AG04450 (cell line): ENCODE measurements at regions not wholly inside any gene's neighbourhood (a gene's known extent, or its start where the extent isn't known, plus 50 kb on each side); places are given as distances from the start of the nearest gene placed in this dataset.

Experiments
- CTCF ChIA-PET: fragments of 300-600, 350-600 bp; formaldehyde crosslinking; extraction: SDS; loops from one replicate; lab custom pipeline; 2022; ENCODE audit warnings: antibody characterized with exemption, inconsistent platforms; lab: Charles Lee
- POLR2A ChIA-PET: fragments of 350-600 bp; formaldehyde crosslinking; extraction: SDS; loops from one replicate; lab custom pipeline; 2021; ENCODE audit warnings: antibody characterized with exemption, inconsistent platforms; lab: Yijun Ruan, JAX
- DNase-seq: peaks from one replicate; pipeline ENCODE4 v3.0.0-alpha.2; 2011; ENCODE audit warnings: low read depth, low spot score
- H3K27ac ChIP-seq: one replicate; pipeline ENCODE4 v1.5.1; 2012; ENCODE audit warnings: low read depth, low read length, control low read depth
- H3K27me3 ChIP-seq: one replicate; pipeline ENCODE4 v1.6.0; 2012; ENCODE audit warnings: low read length; ENCODE audit not compliant: control insufficient read depth, insufficient read depth
- H3K4me3 ChIP-seq: 2 replicates; pipeline ENCODE4 v1.5.1; 2011; ENCODE audit warnings: mild to moderate bottlenecking, low read depth, low read length, control low read depth
- H3K9me3 ChIP-seq: 2 replicates; pipeline ENCODE4 v1.5.1; 2012; ENCODE audit warnings: low read length; ENCODE audit not compliant: control insufficient read depth, insufficient read depth
- CTCF ChIP-seq: IDR thresholded peaks from 2 replicates; pipeline ENCODE4 v1.5.1; 2011; ENCODE audit warnings: low read depth, low read length, control low read depth, inconsistent platforms

- no peak overlapping the region for H3K4me3 ChIP-seq
- no peaks in the 10 kb centered on the region for H3K9me3 ChIP-seq
- ChIA-PET POLR2A (no interaction called here), CTCF (interaction anchor here (1.2 kb wide), 1 partner anchor 125 kb away, joined by 4 read pairs; no protein-coding TSS in a partner anchor)
- no peak for DNase-seq
- no peaks in the 10 kb centered on the region for H3K27me3 ChIP-seq
- no peak for TF ChIP-seq CTCF
- no peak overlapping the region for H3K27ac ChIP-seq
Observed at GRCh38 chr6:113733381-113733780, 123.8 kb upstream of the MARCKS start.

- no peak for DNase-seq
- Histone ChIP-seq H3K9me3 (no peaks in the 10 kb centered on the region), H3K27ac (no peak overlapping the region), H3K27me3 (no peaks in the 10 kb centered on the region), H3K4me3 (no peak overlapping the region)
- CTCF ChIA-PET: no interaction called here
- POLR2A ChIA-PET: no interaction called here
- TF ChIP-seq CTCF: no peak
Observed at GRCh38 chr6:113734982-113735381, 122.2 kb upstream of the MARCKS start.

GRCh38 chr6:113735491-113735890 lies 121.7 kb upstream of the MARCKS start:
- H3K27me3 ChIP-seq: no peaks in the 10 kb centered on the region
- POLR2A ChIA-PET: no interaction called here
- CTCF ChIA-PET: no interaction called here

GRCh38 chr6:113736978-113737377 lies 120.2 kb upstream of the MARCKS start:
- TF ChIP-seq CTCF: no peak
- DNase-seq: no peak
- no peak overlapping the region for H3K27ac ChIP-seq
- CTCF ChIA-PET: no interaction called here
- no peaks in the 10 kb centered on the region for H3K9me3 ChIP-seq
- no peaks in the 10 kb centered on the region for H3K27me3 ChIP-seq
- POLR2A ChIA-PET: no interaction called here
- H3K4me3 ChIP-seq: no peak overlapping the region

More at GRCh38 chr6:113735491-113735890, 121.7 kb upstream of the MARCKS start:
- no peaks in the 10 kb centered on the region for H3K9me3 ChIP-seq
- no peak overlapping the region for H3K27ac ChIP-seq
- no peak for DNase-seq
- H3K4me3 ChIP-seq: no peak overlapping the region
- no peak for TF ChIP-seq CTCF

- DNase-seq: no peak
- no peak for TF ChIP-seq CTCF
- no peaks in the 10 kb centered on the region for H3K9me3 ChIP-seq
- ChIA-PET POLR2A (no interaction called here), CTCF (interaction anchor here (0.5 kb wide), 1 partner anchor 54 kb away, joined by 5 read pairs; no protein-coding TSS in a partner anchor)
- H3K4me3 ChIP-seq: no peak overlapping the region
- no peaks in the 10 kb centered on the region for H3K27me3 ChIP-seq
- H3K27ac ChIP-seq: no peak overlapping the region
Observed at GRCh38 chr6:113739041-113739655, 118.0 kb upstream of the MARCKS start.
